Esophagus muscularis mucosa (tissue), 4 donors: ENCODE measurements at regions not wholly inside any gene's neighbourhood (a gene's known extent, or its start where the extent isn't known, plus 50 kb on each side); places are given as distances from the start of the nearest gene placed in this dataset.

Experiments
- CTCF ChIP-seq, 3 experiments: fragments of 200-600 bp in 2 of 3; fragments of 450-650 bp in 1 of 3; sonication (generic) in 2 of 3; IDR thresholded peaks; one replicate each; pipeline ENCODE4 v1.5.1; 2017 to 2019; ENCODE audit warnings: antibody characterized with exemption in 3 of 3, mild to moderate bottlenecking in 2 of 3, moderate library complexity in 1 of 3
- EP300 ChIP-seq: sonication (generic); formaldehyde crosslinking; IDR thresholded peaks from one replicate; pipeline ENCODE4 v1.6.1; 2017; ENCODE audit warnings: antibody characterized with exemption
- POLR2AphosphoS5 ChIP-seq, 2 donors: sonication (generic); formaldehyde crosslinking; IDR thresholded peaks; one replicate each; pipeline ENCODE4 v1.6.1; 2017; ENCODE audit warnings: antibody characterized with exemption in 2 of 2

GRCh38 chr10:33539116-33539515 is 204.6 kb upstream of the NRP1 start:
- TF ChIP-seq POLR2AphosphoS5 (IDR thresholded peaks at IDR 0.05) (no peak), CTCF (IDR thresholded peaks at IDR 0.05) (no peak), EP300 (no peak)
